HG02623 (cell line): ENCODE measurements at regions not wholly inside any gene's neighbourhood (a gene's known extent, or its start where the extent isn't known, plus 50 kb on each side); places are given as distances from the start of the nearest gene placed in this dataset.
"Not testable (repeated sequence)": the region's sequence is repeated elsewhere in the genome, so short reads cannot be mapped to it uniquely, and the experiment has no call there.

Experiments used
- ATAC-seq: cut with Tn5 transposase; IDR thresholded peaks from one replicate; pipeline ENCODE4 v1.9.1; 2021; ENCODE audit warnings: moderate library complexity; ENCODE audit not compliant: unreplicated experiment

- not testable (repeated sequence) for ATAC-seq
Measured at GRCh38 chr1:78203410-78203982, 157.7 kb downstream of the GIPC2 start.

- ATAC-seq: no peak
Measured at GRCh38 chr1:78210175-78210574, 164.4 kb downstream of the GIPC2 start.

GRCh38 chr1:78211483-78212092, 165.8 kb downstream of the GIPC2 start:
- no peak for ATAC-seq

- no peak for ATAC-seq
Measured at GRCh38 chr1:78214334-78214733, 168.6 kb downstream of the GIPC2 start.

- ATAC-seq: no peak
Measured at GRCh38 chr1:78222225-78222959, 176.6 kb downstream of the GIPC2 start.

GRCh38 chr1:78222960-78223358, 177.2 kb downstream of the GIPC2 start:
- ATAC-seq: no peak

- ATAC-seq: no peak
Measured at GRCh38 chr1:78223417-78224215, 177.8 kb downstream of the GIPC2 start.

- ATAC-seq: no peak
Measured at GRCh38 chr1:78224246-78224785, 178.6 kb downstream of the GIPC2 start.

- no peak for ATAC-seq
Measured at GRCh38 chr1:78224861-78225552, 179.2 kb downstream of the GIPC2 start.

- no peak for ATAC-seq
Measured at GRCh38 chr1:78226784-78227183, 181.0 kb downstream of the GIPC2 start.

GRCh38 chr1:78227705-78228635, 182.2 kb downstream of the GIPC2 start:
- no peak for ATAC-seq

- ATAC-seq: no peak
Measured at GRCh38 chr1:78229344-78229743, 183.6 kb downstream of the GIPC2 start.

GRCh38 chr1:78231477-78231876, 185.7 kb downstream of the GIPC2 start:
- no peak for ATAC-seq

GRCh38 chr1:78231894-78232293, 186.1 kb downstream of the GIPC2 start:
- no peak for ATAC-seq

- ATAC-seq: no peak
Measured at GRCh38 chr1:78232630-78233029, 186.9 kb downstream of the GIPC2 start.

- no peak for ATAC-seq
Measured at GRCh38 chr1:78234496-78234895, 188.7 kb downstream of the GIPC2 start.

GRCh38 chr1:78236716-78237115, 190.9 kb downstream of the GIPC2 start:
- ATAC-seq: no peak

GRCh38 chr1:78237364-78237916, 191.7 kb downstream of the GIPC2 start:
- ATAC-seq: no peak

- no peak for ATAC-seq
Measured at GRCh38 chr1:78240191-78240590, 194.4 kb downstream of the GIPC2 start.
